Muscle layer of duodenum (tissue), 2 donors: ENCODE measurements at regions not wholly inside any gene's neighbourhood (a gene's known extent, or its start where the extent isn't known, plus 50 kb on each side); places are given as distances from the start of the nearest gene placed in this dataset.

ENCODE experiments used
- H3K27ac ChIP-seq: one replicate; pipeline ENCODE4 v1.7.0; 2013; ENCODE audit warnings: mild to moderate bottlenecking, low read length
- H3K27me3 ChIP-seq: one replicate; pipeline ENCODE4 v1.7.0; 2013; ENCODE audit warnings: low read depth, mild to moderate bottlenecking, control low read depth, low read length
- H3K36me3 ChIP-seq, 2 donors: one replicate each; pipeline ENCODE4 v1.7.0; 2013; ENCODE audit warnings: low read length in 2 of 2, control low read depth in 1 of 2, mild to moderate bottlenecking in 1 of 2; ENCODE audit not compliant: insufficient read depth in 2 of 2, control insufficient read depth in 1 of 2
- H3K4me1 ChIP-seq, 2 donors: one replicate each; pipeline ENCODE4 v1.7.0; 2013; ENCODE audit warnings: low read length in 2 of 2, mild to moderate bottlenecking in 2 of 2, control low read depth in 1 of 2, moderate library complexity in 1 of 2; ENCODE audit not compliant: insufficient read depth in 2 of 2, control insufficient read depth in 1 of 2
- H3K4me3 ChIP-seq, 2 donors: one replicate each; pipeline ENCODE4 v1.7.0; 2013; ENCODE audit warnings: low read length in 2 of 2, low read depth in 1 of 2, mild to moderate bottlenecking in 1 of 2
- H3K9me3 ChIP-seq, 2 donors: one replicate each; pipeline ENCODE4 v1.7.0; 2013; ENCODE audit warnings: low read length in 2 of 2, control low read depth in 1 of 2, mild to moderate bottlenecking in 1 of 2; ENCODE audit not compliant: control insufficient read depth in 1 of 2
- donor health status: healthy.

DNA sequence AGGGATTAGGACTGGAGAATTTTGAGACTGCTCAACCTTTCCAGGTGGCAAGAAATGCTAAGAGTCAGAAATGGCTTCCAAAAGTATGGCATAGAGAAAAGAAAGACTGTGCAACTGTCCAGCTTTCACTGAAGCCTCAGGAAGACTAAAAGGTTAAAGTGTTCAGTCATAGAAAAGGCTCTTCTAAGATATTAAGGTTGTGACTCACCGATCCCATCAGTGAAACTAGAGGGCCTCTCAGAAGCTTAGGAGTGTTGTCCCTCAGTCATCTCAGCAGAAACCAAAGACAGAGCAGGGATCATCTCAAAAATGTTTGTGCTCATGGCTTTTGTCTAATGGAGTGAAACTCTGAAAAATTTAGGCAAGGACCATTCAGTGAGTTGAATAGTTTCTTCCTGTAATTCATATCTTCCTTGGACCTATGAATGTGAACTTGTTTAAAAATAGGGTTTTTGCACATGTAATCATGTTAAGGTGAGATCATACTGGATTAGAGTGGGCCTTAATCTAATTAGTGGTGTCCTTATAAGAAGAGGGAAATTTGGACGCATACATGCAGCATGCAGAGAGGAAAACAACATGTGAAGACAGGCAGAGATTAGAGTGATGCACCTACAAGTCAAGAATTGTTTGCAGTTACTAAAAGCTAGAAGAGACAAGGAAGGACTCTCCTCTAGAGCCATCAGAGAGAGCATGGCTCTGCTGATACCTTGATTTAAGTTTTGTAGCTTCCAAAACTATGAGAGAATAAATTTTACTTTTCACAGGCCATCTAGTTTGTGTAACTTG is 71.3 kb downstream of the RPE65 start:
- no peaks in the 10 kb centered on the region for H3K27me3 ChIP-seq
- H3K4me3 ChIP-seq, result no peak overlapping the region
- H3K36me3 ChIP-seq, result no peaks in the 10 kb centered on the region
- no peaks in the 10 kb centered on the region for H3K4me1 ChIP-seq
- no peak overlapping the region for H3K27ac ChIP-seq
- H3K9me3 ChIP-seq, result no peaks in the 10 kb centered on the region

DNA sequence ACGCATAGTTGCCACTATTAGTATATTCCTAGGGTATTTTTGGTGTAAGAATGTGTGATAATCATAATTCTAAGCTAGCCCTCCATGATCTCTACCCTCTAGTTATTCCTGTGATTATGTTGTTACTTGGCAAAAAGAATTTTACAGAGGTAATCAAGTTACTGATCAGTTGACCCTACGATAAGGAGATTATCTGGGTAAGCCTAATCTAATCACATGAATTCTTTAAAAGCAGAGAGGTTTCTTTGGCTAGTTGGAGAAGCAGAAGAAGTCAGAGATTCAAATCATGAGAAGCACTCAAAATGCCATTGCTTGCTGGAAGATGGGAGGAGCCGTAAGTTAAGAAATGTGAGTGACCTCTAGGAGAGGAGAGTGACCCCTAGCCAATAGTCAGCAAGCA is 72.7 kb downstream of the RPE65 start:
- H3K27ac ChIP-seq, result no peak overlapping the region
- no peak overlapping the region for H3K4me3 ChIP-seq
- no peaks in the 10 kb centered on the region for H3K9me3 ChIP-seq
- no peaks in the 10 kb centered on the region for H3K4me1 ChIP-seq
- H3K27me3 ChIP-seq, result no peaks in the 10 kb centered on the region
- no peaks in the 10 kb centered on the region for H3K36me3 ChIP-seq

DNA sequence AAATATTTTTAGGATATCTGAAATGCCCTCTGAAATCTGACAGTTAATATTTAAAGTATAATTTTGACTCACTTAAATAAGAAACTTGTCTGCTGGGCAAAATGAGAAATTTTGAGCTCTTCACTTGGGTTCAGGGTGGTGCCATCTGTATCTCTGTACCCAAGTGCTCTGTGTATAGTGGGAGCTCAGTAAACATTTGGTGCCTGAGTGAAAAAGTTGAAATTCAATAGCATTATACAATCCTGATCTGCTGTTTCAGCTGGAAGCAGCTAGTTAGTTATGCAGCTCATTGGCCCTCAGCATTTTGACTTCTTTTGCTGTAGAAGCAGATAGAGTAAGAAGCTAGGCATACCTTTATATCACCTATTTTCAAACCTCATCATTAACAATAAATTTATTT is 73.3 kb downstream of the RPE65 start:
- Histone ChIP-seq H3K36me3 (no peaks in the 10 kb centered on the region), H3K9me3 (no peaks in the 10 kb centered on the region), H3K4me1 (no peaks in the 10 kb centered on the region), H3K4me3 (no peak overlapping the region), H3K27me3 (no peaks in the 10 kb centered on the region), H3K27ac (no peak overlapping the region)

DNA sequence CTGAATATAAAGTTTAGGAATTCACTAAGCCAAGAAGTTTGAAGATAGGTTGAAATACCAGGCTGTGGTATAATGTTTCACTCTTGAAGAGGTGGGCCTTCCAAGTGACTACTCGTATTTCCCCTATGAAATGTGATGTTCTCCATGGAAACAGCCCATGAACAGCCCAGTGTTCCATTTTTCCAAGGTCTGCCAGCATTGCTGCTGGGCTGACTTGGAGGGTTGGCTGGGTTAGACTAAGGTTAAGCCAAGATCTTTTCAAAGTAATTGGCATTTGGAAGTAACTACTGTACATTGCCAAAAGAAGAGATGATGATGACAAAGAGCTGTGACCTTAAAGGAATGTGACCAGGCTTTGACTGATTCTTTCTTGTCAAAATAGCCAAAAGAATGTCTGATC is 73.8 kb downstream of the RPE65 start:
- Histone ChIP-seq H3K4me3 (no peak overlapping the region), H3K27ac (no peak overlapping the region), H3K27me3 (no peaks in the 10 kb centered on the region), H3K9me3 (no peaks in the 10 kb centered on the region), H3K4me1 (no peaks in the 10 kb centered on the region), H3K36me3 (no peaks in the 10 kb centered on the region)

DNA sequence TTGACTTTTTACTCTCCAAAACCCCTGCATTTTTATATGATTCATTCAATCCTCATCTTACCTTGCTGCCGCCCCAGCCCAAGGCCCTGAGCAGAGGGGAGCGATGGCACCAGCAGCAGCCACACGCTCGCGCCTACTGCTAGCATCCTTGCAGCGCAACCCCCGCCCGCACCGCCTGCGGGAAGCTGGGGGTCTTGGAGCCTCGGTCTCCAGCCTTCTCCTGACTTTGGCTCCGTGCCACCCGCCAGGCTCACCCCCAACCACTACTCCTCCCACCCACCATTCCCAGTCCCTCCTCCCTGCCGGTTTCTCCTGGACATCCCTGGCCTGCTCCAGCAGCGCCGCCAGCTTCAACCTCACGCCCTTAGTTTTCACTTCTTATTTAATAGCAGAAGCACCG is 76.6 kb downstream of the RPE65 start:
- no peak overlapping the region for H3K27ac ChIP-seq
- H3K36me3 ChIP-seq, result no peaks in the 10 kb centered on the region
- no peaks in the 10 kb centered on the region for H3K27me3 ChIP-seq
- H3K4me3 ChIP-seq, result no peak overlapping the region
- H3K4me1 ChIP-seq, result no peaks in the 10 kb centered on the region
- H3K9me3 ChIP-seq, result no peaks in the 10 kb centered on the region

DNA sequence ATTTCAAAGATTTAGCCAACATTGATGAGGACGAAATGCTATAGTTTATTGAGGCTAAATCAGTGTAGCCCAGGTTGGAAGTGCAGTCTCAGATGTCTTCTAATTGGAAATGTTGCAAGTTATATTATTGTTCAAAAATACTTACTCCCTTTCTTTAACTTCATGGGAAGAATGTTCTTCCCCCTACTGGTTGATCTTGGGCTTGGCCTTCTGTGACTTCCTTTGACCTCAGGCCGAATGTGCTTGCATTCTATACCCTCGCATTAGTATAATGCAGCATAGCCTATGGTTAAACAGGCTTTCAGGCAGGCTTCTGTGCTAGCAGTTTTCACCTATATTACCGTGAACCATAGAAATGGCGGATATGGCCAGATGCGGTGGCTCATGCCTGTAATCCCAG is 77.3 kb downstream of the RPE65 start:
- Histone ChIP-seq H3K9me3 (no peaks in the 10 kb centered on the region), H3K36me3 (no peaks in the 10 kb centered on the region), H3K27me3 (no peaks in the 10 kb centered on the region), H3K27ac (no peak overlapping the region), H3K4me3 (no peak overlapping the region), H3K4me1 (no peaks in the 10 kb centered on the region)

DNA sequence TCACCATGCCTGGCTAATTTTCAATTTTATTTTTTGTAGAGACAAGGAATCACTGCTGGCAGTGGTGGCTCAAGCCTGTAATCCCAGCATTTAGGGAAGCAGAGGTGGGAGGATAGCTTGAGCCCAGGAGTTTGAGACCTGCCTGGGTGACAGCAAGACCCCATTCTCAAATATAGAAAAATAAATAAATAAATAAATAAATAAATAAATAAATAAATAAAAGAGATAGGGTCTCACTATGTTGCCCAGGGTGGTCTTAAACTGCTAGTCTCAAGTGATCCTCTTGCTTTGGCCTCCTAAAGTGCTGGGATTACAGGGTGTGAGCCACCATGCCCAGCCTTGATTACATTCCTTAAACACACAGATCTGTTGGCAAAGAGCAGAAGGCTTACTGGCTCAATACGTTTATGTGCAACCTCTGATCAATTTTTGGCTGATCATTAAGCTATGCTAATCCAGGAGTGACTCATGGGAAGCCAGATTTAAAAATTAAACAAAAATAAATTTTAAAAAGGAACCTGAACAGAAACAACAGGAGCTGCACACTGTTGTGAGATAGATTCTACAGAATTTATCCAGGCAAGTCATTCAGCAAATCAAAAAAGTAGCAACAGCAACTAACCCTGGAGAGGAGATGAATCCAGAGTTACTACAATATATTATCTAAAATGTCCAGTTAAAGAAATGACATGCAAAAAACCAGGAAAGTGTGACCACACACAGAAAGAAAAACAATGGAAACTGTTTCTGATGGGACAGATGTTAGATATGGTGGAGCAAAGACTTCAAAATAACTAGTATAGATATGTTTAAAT is 79.4 kb downstream of the RPE65 start:
- Histone ChIP-seq H3K4me3 (no peak overlapping the region), H3K4me1 (no peaks in the 10 kb centered on the region), H3K36me3 (no peaks in the 10 kb centered on the region), H3K27ac (no peak overlapping the region), H3K27me3 (no peaks in the 10 kb centered on the region), H3K9me3 (no peaks in the 10 kb centered on the region)

DNA sequence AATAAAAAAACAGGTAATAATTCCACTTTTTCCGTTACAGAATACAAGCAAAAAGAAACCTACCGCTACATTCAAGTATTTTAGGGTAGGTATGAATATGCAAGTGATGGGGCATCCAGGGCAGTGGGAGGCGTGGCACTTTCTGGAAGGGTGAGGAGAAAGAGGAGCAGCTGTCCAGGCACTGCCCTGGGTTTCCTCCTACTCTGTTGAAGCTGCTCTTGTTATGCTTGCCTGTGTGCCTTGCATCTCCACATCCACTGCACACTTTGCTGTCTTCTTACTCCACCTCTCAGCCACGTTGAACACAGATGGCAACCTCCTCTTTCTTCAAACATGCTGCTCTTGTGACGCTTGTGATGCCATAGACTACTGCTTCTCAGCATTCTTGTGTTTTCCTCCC is 83.2 kb downstream of the RPE65 start:
- no peaks in the 10 kb centered on the region for H3K4me1 ChIP-seq
- no peaks in the 10 kb centered on the region for H3K27me3 ChIP-seq
- H3K36me3 ChIP-seq, result no peaks in the 10 kb centered on the region
- H3K27ac ChIP-seq, result no peak overlapping the region
- H3K9me3 ChIP-seq, result no peaks in the 10 kb centered on the region
- no peak overlapping the region for H3K4me3 ChIP-seq

DNA sequence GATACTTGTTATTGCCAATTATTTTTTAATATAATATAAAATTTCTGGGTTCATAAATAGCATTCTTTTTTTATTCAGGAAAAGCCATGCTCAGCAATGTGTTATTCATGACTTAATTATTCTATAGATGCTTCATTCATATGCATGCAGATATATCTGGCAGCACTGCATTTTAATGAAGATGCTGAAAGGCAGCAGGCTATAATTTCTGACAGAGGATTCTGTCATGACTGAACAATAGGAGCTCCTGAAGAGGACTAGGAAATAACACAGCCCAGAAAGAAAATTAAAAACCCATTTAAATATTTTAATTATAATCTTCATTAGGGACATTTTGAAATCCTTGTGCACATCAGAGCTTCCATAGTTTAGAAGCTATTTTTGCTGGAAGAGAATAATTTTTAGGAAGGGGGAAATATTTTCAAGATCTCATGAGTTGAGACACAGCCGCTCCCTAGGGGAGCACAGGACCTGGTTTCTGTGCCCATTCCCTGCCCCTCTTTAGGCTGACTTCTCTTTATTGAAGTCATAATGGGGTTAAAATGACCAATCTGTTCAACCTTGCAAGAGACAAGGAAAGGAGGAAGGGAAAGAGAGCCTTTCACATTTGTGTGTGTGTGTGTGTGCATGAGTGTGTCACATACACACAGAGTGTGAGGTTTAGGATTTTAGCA is 83.9 kb downstream of the RPE65 start:
- no peaks in the 10 kb centered on the region for H3K27me3 ChIP-seq
- no peaks in the 10 kb centered on the region for H3K4me1 ChIP-seq
- no peak overlapping the region for H3K4me3 ChIP-seq
- H3K27ac ChIP-seq, result no peak overlapping the region
- no peaks in the 10 kb centered on the region for H3K9me3 ChIP-seq
- no peaks in the 10 kb centered on the region for H3K36me3 ChIP-seq

DNA sequence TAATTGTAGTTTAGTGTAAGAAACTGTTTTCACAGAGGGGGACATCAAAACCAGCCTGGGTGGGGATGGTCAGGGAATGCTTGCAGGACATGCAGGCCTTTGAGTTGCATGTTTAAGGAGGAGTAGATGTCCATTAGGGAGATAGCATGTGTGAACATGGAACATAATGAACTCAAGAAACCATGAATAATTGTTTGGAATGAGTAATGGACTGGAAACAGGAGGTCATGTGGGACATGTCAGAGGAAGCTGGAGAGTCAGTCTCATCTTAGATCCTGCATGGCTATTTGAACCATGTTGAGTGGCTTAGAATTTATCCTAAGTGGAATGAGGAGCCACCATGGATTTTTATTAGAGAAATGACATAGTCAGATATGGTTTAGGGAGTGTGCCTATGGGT is 86.4 kb downstream of the RPE65 start:
- H3K27me3 ChIP-seq, result no peaks in the 10 kb centered on the region
- H3K4me3 ChIP-seq, result no peak overlapping the region
- no peak overlapping the region for H3K27ac ChIP-seq
- H3K4me1 ChIP-seq, result peaks cover 0 to 3% of the 10 kb centered on the region in 2 donors
- no peaks in the 10 kb centered on the region for H3K36me3 ChIP-seq
- H3K9me3 ChIP-seq, result no peaks in the 10 kb centered on the region

DNA sequence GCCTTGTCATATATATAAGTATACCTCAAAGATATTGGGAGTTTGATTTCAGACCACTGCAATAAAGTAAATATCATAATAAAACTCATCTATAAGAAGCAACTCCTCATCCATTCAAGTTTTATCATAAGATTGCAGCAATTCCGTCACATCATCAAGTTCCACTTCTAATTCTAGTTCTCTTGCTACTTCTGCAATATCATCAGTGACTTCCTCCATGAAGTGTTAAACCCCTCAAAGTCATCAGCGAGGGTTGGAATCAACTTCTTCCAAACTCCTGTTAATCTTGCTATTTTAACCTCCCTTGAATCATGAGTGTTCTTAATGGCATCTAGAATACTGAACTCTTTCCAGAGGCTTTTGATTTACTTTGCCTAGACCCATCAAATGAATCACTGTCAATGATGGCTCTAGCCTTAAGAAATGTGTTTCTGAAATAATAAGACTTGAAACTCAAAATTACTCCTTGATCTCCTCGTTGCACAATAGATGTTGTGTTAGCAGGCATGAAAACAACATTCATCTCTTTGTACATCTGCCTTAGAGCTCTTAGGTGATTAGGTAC is 88.3 kb downstream of the RPE65 start:
- no peak overlapping the region for H3K27ac ChIP-seq
- H3K4me1 ChIP-seq, result peaks cover 0 to 8% of the 10 kb centered on the region in 2 donors
- H3K4me3 ChIP-seq, result no peak overlapping the region
- no peaks in the 10 kb centered on the region for H3K36me3 ChIP-seq
- H3K27me3 ChIP-seq, result no peaks in the 10 kb centered on the region
- no peaks in the 10 kb centered on the region for H3K9me3 ChIP-seq
